Parathyroid adenoma (tissue), 2 donors: ENCODE measurements at regions not wholly inside any gene's neighbourhood (a gene's known extent, or its start where the extent isn't known, plus 50 kb on each side); places are given as distances from the start of the nearest gene placed in this dataset.

Experiments
- H2AFZ ChIP-seq: fragments of 300-600 bp; sonication (generic); one replicate; pipeline ENCODE4 v1.7.0; 2017; ENCODE audit warnings: antibody characterized with exemption, mild to moderate bottlenecking
- H3K27ac ChIP-seq: fragments of 300-600 bp; sonication (generic); one replicate; pipeline ENCODE4 v1.7.0; 2017
- H3K27me3 ChIP-seq: fragments of 300-600 bp; sonication (generic); one replicate; pipeline ENCODE4 v1.7.0; 2017; ENCODE audit warnings: low read length; ENCODE audit not compliant: control insufficient read depth, insufficient read depth
- H3K36me3 ChIP-seq: fragments of 300-600 bp; sonication (generic); one replicate; pipeline ENCODE4 v1.7.0; 2017; ENCODE audit warnings: low read length; ENCODE audit not compliant: control insufficient read depth, insufficient read depth
- H3K4me1 ChIP-seq: fragments of 300-600 bp; sonication (generic); one replicate; pipeline ENCODE4 v1.7.0; 2017; ENCODE audit warnings: control low read depth
- H3K4me2 ChIP-seq: fragments of 300-600 bp; sonication (generic); one replicate; pipeline ENCODE4 v1.7.0; 2017; ENCODE audit warnings: low read length
- H3K4me3 ChIP-seq: fragments of 300-600 bp; sonication (generic); one replicate; pipeline ENCODE4 v1.7.0; 2017; ENCODE audit warnings: low read depth, low read length
- H3K79me2 ChIP-seq: fragments of 300-600 bp; sonication (generic); one replicate; pipeline ENCODE4 v1.7.0; 2017; ENCODE audit warnings: control low read depth
- H3K9ac ChIP-seq: fragments of 300-600 bp; sonication (generic); one replicate; pipeline ENCODE4 v1.7.0; 2017; ENCODE audit warnings: mild to moderate bottlenecking
- H3K9me3 ChIP-seq: fragments of 300-600 bp; sonication (generic); one replicate; pipeline ENCODE4 v1.7.0; 2017; ENCODE audit warnings: low read length; ENCODE audit not compliant: control insufficient read depth
- CTCF ChIP-seq: fragments of 300-600 bp; sonication (generic); IDR thresholded peaks from one replicate; pipeline ENCODE4 v1.7.0; 2017; ENCODE audit warnings: antibody characterized with exemption, mild to moderate bottlenecking
- donor health status: primary hyperparathyroidism.

GRCh38 chr2:198702796-198703195, 754.9 kb downstream of the SATB2 start:
- TF ChIP-seq CTCF, result no peak
- H3K9me3 ChIP-seq, result peaks cover 3% of the 10 kb centered on the region
- no peaks in the 10 kb centered on the region for H3K36me3 ChIP-seq
- H3K4me2 ChIP-seq, result no peak overlapping the region
- H3K9ac ChIP-seq, result no peak overlapping the region
- H2AFZ ChIP-seq, result no peak overlapping the region
- no peaks in the 10 kb centered on the region for H3K4me1 ChIP-seq
- H3K27ac ChIP-seq, result no peak overlapping the region
- H3K4me3 ChIP-seq, result no peak overlapping the region
- H3K27me3 ChIP-seq, result no peaks in the 10 kb centered on the region
- H3K79me2 ChIP-seq, result no peaks in the 10 kb centered on the region

- no peaks in the 10 kb centered on the region for H3K36me3 ChIP-seq
- H3K9ac ChIP-seq, result no peak overlapping the region
- H3K4me2 ChIP-seq, result no peak overlapping the region
- no peaks in the 10 kb centered on the region for H3K27me3 ChIP-seq
- no peak overlapping the region for H2AFZ ChIP-seq
- H3K9me3 ChIP-seq, result peaks cover 3% of the 10 kb centered on the region
- no peaks in the 10 kb centered on the region for H3K4me1 ChIP-seq
- no peaks in the 10 kb centered on the region for H3K79me2 ChIP-seq
- H3K4me3 ChIP-seq, result no peak overlapping the region
- TF ChIP-seq CTCF, result no peak
- no peak overlapping the region for H3K27ac ChIP-seq
Observed at GRCh38 chr2:198701481-198701880, 756.3 kb downstream of the SATB2 start.

- H2AFZ ChIP-seq, result no peak overlapping the region
- no peak overlapping the region for H3K27ac ChIP-seq
- peaks cover 3% of the 10 kb centered on the region for H3K9me3 ChIP-seq
Observed at GRCh38 chr2:198700319-198700718, 757.4 kb downstream of the SATB2 start.

GRCh38 chr2:198698230-198698629, 759.5 kb downstream of the SATB2 start:
- Histone ChIP-seq H3K9ac (no peak overlapping the region), H3K9me3 (peaks cover 3% of the 10 kb centered on the region), H3K27ac (no peak overlapping the region)

More at GRCh38 chr2:198700319-198700718, 757.4 kb downstream of the SATB2 start:
- no peak for TF ChIP-seq CTCF
- no peaks in the 10 kb centered on the region for H3K36me3 ChIP-seq
- no peak overlapping the region for H3K9ac ChIP-seq
- H3K4me1 ChIP-seq, result no peaks in the 10 kb centered on the region
- no peaks in the 10 kb centered on the region for H3K79me2 ChIP-seq
- H3K4me2 ChIP-seq, result no peak overlapping the region
- no peaks in the 10 kb centered on the region for H3K27me3 ChIP-seq
- no peak overlapping the region for H3K4me3 ChIP-seq

More at GRCh38 chr2:198698230-198698629, 759.5 kb downstream of the SATB2 start:
- H3K4me2 ChIP-seq, result no peak overlapping the region
- no peaks in the 10 kb centered on the region for H3K4me1 ChIP-seq
- H3K4me3 ChIP-seq, result no peak overlapping the region
- H3K79me2 ChIP-seq, result no peaks in the 10 kb centered on the region
- H3K36me3 ChIP-seq, result no peaks in the 10 kb centered on the region
- H2AFZ ChIP-seq, result no peak overlapping the region
- no peaks in the 10 kb centered on the region for H3K27me3 ChIP-seq
- no peak for TF ChIP-seq CTCF
